ENCODE measurements at regions not wholly inside any gene's neighbourhood (a gene's known extent, or its start where the extent isn't known, plus 50 kb on each side); places are given as distances from the start of the nearest gene placed in this dataset.

DNA sequence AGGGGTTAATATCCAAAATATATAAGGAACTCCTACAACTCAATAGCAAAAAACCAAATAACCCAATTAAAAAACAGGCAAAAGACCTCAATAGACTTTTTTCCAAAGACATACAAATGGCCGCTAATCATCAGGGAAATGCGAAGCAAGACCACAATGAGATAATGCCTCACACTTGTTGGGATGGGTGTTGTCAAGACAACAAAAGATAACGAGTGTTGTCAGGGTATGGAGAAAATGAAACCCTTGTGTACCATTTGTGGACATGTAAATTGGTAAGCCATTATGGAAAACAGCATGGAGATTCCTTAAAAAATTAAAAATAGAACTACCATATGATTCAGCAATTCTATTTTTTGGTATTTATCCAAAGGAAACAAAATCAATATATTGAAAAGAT is 620.2 kb downstream of the ACTL7B start:
- Histone ChIP-seq H3K27ac (no peak overlapping the region), H3K36me3 (no peaks in the 10 kb centered on the region), H3K4me1 (no peaks in the 10 kb centered on the region), H3K9me3 (no peaks in the 10 kb centered on the region), H3K4me3 (no peak overlapping the region), H3K27me3 (ENCODE audit: low read depth) (no peaks in the 10 kb centered on the region)
- intact Hi-C loops (cut with DNase I): no loop called here
- no peak for ATAC-seq
- no peak for DNase-seq
- TF ChIP-seq, protein P1, sequence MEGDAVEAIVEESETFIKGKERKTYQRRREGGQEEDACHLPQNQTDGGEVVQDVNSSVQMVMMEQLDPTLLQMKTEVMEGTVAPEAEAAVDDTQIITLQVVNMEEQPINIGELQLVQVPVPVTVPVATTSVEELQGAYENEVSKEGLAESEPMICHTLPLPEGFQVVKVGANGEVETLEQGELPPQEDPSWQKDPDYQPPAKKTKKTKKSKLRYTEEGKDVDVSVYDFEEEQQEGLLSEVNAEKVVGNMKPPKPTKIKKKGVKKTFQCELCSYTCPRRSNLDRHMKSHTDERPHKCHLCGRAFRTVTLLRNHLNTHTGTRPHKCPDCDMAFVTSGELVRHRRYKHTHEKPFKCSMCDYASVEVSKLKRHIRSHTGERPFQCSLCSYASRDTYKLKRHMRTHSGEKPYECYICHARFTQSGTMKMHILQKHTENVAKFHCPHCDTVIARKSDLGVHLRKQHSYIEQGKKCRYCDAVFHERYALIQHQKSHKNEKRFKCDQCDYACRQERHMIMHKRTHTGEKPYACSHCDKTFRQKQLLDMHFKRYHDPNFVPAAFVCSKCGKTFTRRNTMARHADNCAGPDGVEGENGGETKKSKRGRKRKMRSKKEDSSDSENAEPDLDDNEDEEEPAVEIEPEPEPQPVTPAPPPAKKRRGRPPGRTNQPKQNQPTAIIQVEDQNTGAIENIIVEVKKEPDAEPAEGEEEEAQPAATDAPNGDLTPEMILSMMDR (IDR thresholded peaks at IDR 0.05): no peak

DNA sequence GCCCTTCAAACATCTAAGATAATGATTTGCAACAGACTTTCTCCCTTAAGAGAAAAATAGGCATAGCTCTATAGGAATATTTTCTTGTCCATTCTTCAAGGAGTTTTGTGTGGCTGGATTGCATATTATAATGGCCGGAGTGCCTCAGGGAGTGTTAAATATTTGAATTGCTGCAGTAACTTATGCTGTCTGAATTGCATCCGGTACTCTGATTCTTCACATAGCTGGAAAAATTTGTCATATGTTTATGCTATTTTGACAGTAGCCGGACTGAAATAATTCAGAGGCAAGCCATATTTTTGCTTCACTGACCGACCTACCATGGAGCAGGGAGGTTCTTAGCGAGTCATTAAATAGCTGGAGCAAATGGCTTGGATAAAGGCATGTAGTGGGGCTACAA is 621.0 kb downstream of the ACTL7B start:
- TF ChIP-seq, protein P1 (IDR thresholded peaks at IDR 0.05): no peak
- intact Hi-C loops (cut with DNase I): no loop called here
- Histone ChIP-seq H3K9me3 (no peaks in the 10 kb centered on the region), H3K27me3 (ENCODE audit: low read depth) (no peaks in the 10 kb centered on the region), H3K4me1 (no peaks in the 10 kb centered on the region), H3K36me3 (no peaks in the 10 kb centered on the region), H3K27ac (no peak overlapping the region), H3K4me3 (no peak overlapping the region)
- ATAC-seq: no peak
- no peak for DNase-seq

DNA sequence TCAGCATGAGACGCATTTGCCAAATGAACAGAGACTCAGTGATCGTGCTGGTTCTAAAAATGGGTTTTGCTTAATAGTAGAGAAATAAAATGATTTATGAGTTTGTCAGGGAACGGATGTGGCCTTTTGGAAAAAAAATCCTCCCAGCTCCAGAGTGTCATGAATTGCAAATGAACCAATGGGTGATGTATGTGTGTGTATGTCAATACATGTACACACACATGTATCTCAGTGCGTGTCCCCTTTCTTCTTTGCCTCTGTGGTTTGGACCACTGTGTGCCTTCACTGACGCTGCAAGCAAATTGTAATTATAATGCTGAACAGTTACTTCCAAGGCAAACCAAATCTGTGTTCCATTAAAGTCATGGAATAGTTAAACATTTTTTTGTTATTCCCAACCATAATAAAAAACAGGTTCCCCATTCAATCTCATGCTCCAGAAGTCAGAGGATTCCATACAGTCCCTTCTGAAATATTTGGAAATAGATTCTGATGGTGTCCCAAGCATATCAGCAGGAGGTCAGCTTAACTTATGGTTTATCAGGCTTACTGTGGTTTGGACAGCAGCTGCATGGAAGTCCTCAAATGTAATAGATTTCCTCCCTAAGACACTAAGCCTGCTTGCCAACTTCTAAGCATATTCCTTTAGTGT is 630.5 kb downstream of the ACTL7B start:
- Histone ChIP-seq H3K4me3 (no peak overlapping the region), H3K27me3 (ENCODE audit: low read depth) (no peaks in the 10 kb centered on the region), H3K4me1 (no peaks in the 10 kb centered on the region), H3K9me3 (no peaks in the 10 kb centered on the region), H3K27ac (no peak overlapping the region), H3K36me3 (no peaks in the 10 kb centered on the region)
- ATAC-seq (no peak), DNase-seq (no peak)
- TF ChIP-seq, protein P1 (IDR thresholded peaks at IDR 0.05): no peak
- intact Hi-C loops (cut with DNase I): no loop called here

DNA sequence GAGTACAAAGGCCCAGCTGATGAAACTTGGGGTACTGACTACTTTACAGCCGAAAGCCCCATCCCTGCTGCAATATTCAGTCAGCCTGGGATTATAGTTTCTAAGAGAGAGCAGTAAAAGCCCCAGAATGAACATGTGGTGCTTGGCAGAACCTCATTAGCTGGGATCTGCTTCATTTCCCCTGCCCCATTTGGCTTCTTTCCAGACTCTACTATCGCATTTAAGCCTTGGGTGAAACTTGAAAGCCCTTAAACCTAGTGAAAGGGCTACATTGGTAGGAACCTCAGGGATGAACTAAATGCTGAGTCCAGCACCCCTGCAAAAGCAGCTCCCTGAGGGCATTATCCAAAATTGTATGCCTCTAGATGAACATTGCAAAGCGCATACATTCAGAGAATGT is 631.1 kb downstream of the ACTL7B start:
- no peaks in the 10 kb centered on the region for H3K27me3 ChIP-seq (ENCODE audit: low read depth)
- no peaks in the 10 kb centered on the region for H3K36me3 ChIP-seq
- H3K9me3 ChIP-seq: no peaks in the 10 kb centered on the region
- ATAC-seq (no peak), DNase-seq (no peak)
- H3K27ac ChIP-seq: no peak overlapping the region
- intact Hi-C loops (cut with DNase I): no loop called here
- H3K4me1 ChIP-seq: no peaks in the 10 kb centered on the region
- TF ChIP-seq, protein P1 (IDR thresholded peaks at IDR 0.05): no peak
- no peak overlapping the region for H3K4me3 ChIP-seq

DNA sequence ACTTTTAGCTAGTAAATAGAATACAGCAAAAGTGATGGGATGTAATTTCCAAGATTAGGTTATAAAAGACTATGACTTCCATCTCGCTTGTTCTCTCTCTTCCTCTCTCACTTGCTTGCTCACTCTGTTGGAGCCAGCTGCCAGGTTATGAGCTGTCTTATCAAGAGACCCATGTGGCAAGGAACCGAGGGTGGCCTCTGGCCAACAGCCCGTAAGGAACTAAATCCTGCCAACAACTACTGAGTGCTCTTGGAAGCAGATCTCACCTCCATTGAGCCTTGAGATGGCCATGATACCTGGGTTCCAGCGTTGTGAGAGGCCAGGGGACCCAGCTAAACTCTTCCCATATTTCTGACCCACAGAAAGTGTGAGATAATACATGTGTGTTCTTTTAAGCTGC is 636.1 kb downstream of the ACTL7B start:
- no peaks in the 10 kb centered on the region for H3K4me1 ChIP-seq
- no peaks in the 10 kb centered on the region for H3K27me3 ChIP-seq (ENCODE audit: low read depth)
- TF ChIP-seq, protein P1 (IDR thresholded peaks at IDR 0.05): no peak
- H3K4me3 ChIP-seq: no peak overlapping the region
- H3K27ac ChIP-seq: no peak overlapping the region
- no peak for DNase-seq
- intact Hi-C loops (cut with DNase I): no loop called here
- no peaks in the 10 kb centered on the region for H3K9me3 ChIP-seq
- no peaks in the 10 kb centered on the region for H3K36me3 ChIP-seq
- ATAC-seq: no peak

Data from lower lobe of right lung (tissue), 2 donors.